SW480 (cell line): ENCODE measurements at regions not wholly inside any gene's neighbourhood (a gene's known extent, or its start where the extent isn't known, plus 50 kb on each side); places are given as distances from the start of the nearest gene placed in this dataset.

Experiments used
- DNase-seq: peaks from one replicate; pipeline ENCODE4 v3.0.0-alpha.2; 2016; ENCODE audit warnings: low spot score

DNA sequence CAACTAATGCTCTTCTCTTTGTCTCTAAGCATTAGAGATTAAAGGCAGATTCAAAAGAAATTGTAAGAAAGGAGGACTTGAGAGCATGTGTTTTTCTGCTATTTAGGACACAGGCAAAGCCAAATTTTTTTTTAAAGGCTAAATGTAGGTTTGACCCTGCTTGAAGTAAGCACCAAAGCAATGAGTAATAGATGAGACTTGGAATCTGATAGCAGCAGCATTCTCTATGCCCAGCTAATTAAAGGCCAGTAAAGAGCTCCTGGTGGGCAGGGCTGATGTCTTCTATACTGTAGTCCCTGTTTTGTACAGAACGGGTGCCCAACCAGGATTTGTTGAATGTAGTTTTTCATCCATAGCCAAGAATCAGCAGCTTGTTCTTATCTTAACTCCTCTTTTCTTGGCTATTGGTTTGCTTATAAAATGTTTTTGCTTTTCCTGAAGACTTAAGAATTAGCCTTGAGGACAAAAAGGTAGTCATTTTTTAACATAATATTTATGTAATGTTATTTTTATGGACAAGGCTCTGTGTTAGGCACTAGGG is 179.6 kb downstream of the LMO4 start:
- DNase-seq: no peak

GRCh38 chr1:87510540-87510939 is 181.9 kb downstream of the LMO4 start:
- no peak for DNase-seq

DNA sequence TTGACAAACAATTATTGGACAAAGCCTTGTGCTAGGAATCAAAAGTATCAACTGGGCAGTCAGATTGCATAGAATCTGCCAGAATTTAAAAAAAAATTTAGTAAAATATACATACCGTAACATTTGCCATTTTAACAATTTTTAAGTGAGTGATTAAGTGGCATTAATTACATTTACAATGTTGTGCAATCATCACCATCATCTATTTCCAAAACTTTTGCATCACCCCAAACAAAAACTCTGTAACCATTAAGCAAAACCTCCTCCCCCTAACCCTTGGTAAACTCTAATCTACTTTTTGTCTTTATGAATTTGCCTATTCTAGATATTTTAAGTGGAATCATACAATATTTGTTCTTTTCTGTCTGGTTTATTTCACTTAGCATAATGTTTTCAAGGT is 182.8 kb downstream of the LMO4 start:
- no peak for DNase-seq

DNA sequence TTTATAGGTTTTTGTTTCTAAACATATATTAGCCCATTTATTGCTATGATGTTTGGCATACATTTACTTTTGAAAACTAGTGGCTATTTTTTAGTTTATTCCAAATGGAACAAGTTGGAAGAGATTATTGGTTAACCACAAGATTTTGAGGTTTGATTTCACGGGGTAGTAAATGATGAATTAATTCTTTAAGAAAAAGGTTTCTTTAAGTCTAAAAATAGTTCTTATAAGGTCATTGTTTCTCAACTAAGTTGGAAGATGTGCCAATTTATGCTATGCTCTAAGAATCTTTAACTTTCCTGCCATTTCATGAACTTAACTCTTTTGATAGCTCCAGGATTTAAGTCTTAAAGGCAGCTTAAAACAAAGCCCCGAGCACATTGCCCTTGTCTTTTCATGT is 183.8 kb downstream of the LMO4 start:
- no peak for DNase-seq

DNA sequence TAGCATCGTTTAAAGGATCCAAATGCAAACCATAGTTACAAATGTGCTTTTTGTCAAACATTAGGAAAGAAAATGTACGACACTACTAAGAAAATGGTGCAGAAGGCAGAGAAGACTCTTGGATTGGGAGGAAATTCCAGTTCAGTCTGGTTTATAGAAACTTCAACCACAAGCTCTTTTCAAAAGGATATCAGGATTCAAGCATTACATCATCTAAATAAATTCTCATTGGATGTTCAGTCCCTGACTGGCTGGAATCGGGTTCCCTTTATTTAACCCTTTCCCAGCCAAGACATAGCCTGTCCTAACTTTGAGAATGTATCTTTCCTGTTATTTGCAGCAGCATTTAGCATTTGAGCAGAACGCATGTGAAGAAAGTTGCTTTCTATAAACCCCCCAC is 184.6 kb downstream of the LMO4 start:
- peak; percentile 4 for DNase-seq

DNA sequence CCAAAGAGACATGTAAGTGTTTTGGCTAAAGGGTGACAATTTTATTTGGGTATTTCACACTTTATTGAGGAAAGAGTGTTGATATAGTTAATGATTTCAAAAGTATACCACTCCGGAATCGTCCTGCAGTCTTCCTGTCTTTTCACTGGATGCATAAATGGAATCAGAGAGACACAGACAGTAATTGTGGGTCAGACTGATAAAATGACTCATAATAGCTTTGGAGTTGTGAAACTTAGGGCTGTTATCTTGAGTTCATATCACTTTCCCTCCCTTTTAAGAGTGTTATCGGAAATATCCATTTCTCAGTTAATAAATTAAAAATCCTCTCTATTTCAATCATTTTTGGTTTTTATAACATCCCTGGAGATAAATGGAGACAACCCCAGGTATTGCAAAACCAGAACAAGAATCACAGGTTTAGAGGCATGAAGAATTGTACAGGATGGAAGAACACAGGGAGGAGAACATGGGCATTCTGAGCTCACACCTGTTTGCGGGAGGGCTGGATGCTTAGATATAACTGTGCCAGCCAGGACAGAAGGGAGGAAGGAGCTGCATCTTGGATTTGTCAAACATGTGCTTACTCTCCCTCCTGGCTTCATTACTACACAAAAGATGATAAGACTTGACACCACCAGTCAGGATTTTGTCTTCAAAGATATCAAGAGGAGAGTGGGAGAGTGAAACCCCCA is 185.4 kb downstream of the LMO4 start:
- no peak for DNase-seq

GRCh38 chr1:87515781-87516180 is 187.1 kb downstream of the LMO4 start:
- no peak for DNase-seq

DNA sequence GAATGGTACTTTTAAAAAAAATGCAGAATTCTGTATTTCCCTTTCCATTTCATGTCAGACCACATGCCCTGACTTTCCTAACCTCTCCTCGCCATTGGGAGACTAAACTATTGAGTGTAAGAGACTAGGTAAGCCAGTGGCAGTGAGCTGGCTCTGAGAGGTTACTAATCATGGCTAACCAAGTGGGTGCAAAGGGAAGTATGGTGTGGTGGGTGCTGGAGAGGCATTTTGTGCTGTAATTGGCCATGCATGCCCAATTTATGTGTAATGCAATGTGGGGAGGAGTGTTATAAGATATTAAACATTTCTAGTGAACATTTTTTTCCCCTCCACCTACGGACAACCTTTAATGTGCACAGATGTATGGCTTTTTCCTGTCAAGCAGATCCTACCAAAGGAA is 190.1 kb downstream of the LMO4 start:
- DNase-seq: no peak

DNA sequence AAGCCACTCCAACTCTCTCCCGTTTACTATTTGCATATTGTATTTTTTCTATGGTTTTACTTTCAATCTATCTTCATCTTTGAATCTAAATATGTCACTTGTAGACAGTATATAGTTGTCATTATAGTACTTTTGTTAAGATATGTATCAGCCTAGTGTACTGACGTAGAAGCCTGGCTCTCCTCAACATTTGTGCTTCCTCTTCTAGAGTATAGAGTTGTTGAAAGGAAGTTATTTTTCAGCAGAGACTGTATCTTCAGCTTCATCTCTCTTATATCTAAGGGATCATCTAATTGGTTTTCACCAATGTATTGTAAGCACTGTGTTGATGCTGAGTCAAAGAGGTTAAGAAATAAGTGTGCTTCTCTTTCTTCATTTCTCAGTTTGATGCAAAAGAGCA is 192.8 kb downstream of the LMO4 start:
- no peak for DNase-seq

DNA sequence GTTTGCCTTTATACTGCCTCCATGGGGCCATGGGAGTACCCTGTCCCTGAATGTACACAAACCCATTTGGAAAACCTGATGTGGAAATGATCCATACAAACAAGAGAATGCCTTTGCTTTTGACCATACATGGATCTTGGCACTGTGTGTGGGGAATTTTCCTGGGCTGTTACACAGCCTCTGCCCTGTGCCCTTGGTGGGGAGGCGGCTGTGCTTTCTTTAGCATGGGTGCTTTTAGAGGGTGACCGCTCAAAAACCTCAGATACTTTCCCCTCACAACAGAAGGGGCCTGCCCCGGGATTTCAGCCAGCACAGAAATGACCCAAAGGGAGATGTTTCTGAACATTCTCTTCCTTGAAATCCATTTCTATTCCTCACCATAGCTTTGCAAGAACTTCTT is 194.8 kb downstream of the LMO4 start:
- no peak for DNase-seq

DNA sequence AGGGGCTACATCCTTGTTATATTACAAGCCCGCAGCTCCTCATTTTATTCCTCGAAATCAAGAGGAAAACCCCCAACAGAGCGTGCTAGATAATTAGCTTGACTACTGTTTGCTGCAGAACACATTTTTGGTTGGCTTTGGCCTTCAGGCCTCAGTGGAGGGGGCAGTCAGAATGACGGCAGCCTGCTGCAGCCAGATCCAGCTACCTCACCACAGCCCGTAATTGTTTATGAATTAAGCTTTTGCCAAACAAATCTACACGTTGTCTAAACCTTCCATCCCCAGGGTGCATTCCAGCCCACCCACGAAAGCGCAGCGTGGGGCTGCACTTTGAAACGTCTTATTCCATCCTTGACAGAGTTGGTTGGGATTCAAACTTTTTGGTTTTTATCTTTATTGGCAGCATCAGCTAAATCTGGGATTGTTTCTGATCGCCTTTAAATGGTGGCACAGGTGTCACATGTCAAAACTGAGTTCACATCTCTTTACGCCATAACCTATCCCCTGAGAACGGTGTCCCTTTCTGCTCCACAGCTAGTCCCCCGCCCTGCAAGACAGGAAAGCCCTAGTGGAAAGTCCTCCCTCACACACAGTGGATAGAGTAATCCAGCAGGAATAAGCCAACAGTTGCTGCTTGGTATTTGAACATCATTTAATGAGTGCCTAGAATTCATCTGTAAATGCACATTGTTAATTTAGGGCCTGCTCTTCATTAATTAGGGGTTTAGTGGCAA is 195.5 kb downstream of the LMO4 start:
- no peak for DNase-seq

GRCh38 chr1:87528754-87529517 is 200.3 kb downstream of the LMO4 start:
- DNase-seq: no peak

DNA sequence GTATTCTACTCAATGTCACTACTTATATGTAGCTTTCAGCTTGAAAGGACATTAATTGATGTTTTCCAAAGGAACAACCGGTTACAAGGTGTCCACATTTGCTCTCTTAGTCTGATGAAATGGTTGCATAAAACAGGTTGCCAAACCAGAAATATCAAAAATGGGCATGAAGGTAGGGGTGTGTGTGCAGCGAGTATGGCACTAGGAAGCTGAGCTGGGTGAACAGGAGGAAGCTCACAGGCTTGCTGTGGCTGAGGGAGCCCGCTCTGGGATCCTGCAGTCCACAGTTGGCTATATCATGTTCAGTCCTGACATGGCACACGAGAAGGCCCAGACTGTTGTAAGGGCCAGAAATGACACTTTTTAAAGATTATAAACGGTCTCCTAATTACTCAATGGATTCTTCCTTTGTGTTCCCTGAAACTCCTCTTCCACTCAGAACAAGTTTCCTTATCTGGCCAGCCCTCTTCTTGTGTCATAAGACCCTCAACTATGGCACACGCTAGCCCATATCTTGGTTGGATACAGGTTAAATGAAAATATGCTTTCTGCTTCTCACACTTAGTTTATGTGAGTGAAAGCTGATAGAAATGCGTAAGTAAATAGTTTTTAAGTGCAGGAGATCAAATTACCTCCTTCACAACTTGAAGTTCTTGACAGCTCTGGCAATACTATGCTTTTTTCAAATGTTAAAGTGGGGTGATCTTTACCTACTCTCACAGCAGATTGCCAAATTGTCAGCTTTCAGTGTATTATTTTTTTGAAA is 201.5 kb downstream of the LMO4 start:
- DNase-seq: no peak

GRCh38 chr1:87535551-87535950 is 206.9 kb downstream of the LMO4 start:
- DNase-seq: no peak

- no peak for DNase-seq
Measured at GRCh38 chr1:87539147-87539546, 210.5 kb downstream of the LMO4 start.

- DNase-seq: no peak
Measured at GRCh38 chr1:87542697-87543096, 214.0 kb downstream of the LMO4 start.

GRCh38 chr1:87549738-87550137 is 221.1 kb downstream of the LMO4 start:
- no peak for DNase-seq

- no peak for DNase-seq
Measured at GRCh38 chr1:87553511-87553910, 224.8 kb downstream of the LMO4 start.

GRCh38 chr1:87555366-87555765 is 226.7 kb downstream of the LMO4 start:
- no peak for DNase-seq

DNA sequence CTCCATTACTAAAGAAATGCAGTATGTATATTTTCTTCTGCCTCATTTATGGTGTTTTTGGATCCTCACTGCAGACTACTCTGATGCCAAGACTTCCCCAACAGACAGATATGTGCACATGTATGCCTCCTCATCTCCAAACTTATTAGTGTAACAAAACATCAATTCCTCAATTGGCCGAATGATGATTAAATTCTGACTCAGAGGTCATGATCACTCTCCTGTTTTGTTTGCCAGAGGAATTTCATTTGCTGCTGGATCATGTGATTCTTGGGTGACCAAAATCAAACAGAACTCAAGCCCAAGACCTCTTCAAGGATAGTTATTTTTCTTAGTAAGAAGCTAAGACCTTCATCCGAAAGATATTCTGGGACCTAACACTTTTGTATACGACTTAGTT is 227.6 kb downstream of the LMO4 start:
- DNase-seq: no peak

GRCh38 chr1:87558921-87559320 is 230.2 kb downstream of the LMO4 start:
- DNase-seq: no peak

DNA sequence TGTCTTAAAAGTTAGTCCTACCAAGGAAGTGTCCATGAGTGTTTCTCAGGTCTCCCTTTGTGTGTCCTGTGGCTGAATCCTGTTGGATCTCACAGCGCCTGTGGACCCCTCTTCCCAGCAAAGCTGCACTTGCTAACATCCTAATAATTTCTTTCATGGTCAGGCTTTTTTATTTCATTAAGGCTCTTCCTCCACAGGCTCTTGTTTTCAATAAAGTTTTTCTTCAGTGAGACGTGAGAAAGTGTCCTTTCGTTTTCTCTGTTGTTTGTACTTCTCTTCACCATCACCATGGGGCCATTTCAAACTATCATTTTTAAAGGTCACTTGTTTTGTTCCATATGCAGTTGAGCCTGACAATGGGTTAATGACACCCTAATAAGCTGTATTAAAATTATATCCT is 231.5 kb downstream of the LMO4 start:
- no peak for DNase-seq
